Left lung (tissue), 4 donors: ENCODE measurements at regions not wholly inside any gene's neighbourhood (a gene's known extent, or its start where the extent isn't known, plus 50 kb on each side); places are given as distances from the start of the nearest gene placed in this dataset.

ENCODE experiments used
- ATAC-seq: fragments of 200-7000 bp; cut with Tn5 transposase; one replicate; pipeline ENCODE4 v1.9.1; 2020; ENCODE audit warnings: moderate library complexity
- DNase-seq, 4 donors: peaks; one replicate each; pipeline ENCODE4 v3.0.0-alpha.2; 2013 to 2020
- H3K27ac ChIP-seq, 2 donors: fragments of 200-600 bp; sonication (generic) in 1 of 2; one replicate each; pipeline versions ENCODE4 v1.5.0 to v1.8.0; 2020 to 2021
- H3K27me3 ChIP-seq, 2 donors: fragments of 200-600 bp; sonication (generic) in 1 of 2; one replicate each; pipeline versions ENCODE4 v1.5.0 to v1.8.0; 2020 to 2021
- H3K36me3 ChIP-seq, 2 donors: fragments of 200-600 bp; sonication (generic) in 1 of 2; one replicate each; pipeline versions ENCODE4 v1.5.0 to v1.8.0; 2020 to 2021
- H3K4me1 ChIP-seq, 2 donors: fragments of 200-600 bp; one replicate each; pipeline ENCODE4 v1.8.0; 2021
- H3K4me3 ChIP-seq, 2 donors: fragments of 200-600 bp; sonication (generic) in 1 of 2; one replicate each; pipeline versions ENCODE4 v1.5.0 to v1.8.0; 2020 to 2021; ENCODE audit warnings: mild to moderate bottlenecking in 1 of 2
- H3K9me3 ChIP-seq, 2 donors: fragments of 200-600 bp; sonication (generic) in 1 of 2; one replicate each; pipeline versions ENCODE4 v1.5.0 to v1.8.0; 2020 to 2021
- intact Hi-C, 2 donors: fragments of 100-400 bp; cut with DNase I; formaldehyde crosslinking; loops; one replicate each; pipeline versions ENCODE4 v1.11.2 to v1.14.2; 2022
- TF ChIP-seq, protein P1 (sequence below), 2 donors: fragments of 200-600 bp; sonication (generic) in 1 of 2; IDR thresholded peaks; one replicate each; pipeline versions ENCODE4 v1.5.0 to v1.8.0; 2021; ENCODE audit warnings: antibody characterized with exemption in 2 of 2
- donor health status: DM: no; HTN: yes; CAD: no.
- donor health status: DM: no; HTN: no; CAD: no.

DNA sequence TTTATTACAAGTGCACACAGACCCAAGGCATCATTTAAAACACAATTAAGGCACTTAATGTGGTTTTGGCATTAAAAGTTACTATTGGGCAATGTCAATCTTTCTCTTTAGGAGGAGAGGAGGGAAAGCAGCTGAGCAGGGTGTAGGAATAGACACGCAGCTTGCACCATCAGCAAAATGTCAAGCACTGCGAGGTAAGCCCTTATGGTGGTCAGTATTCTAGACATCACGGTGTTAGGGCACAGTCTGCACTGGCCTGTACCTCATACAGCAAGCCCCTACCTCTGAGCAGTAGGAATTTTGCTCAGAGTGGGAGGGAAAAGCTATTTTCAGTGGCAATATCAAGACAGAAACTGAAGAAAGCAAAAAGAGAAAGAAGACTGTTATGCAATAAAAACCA lies 62.0 kb upstream of the ESRRG start:
- ATAC-seq (no peak), DNase-seq (peak in 2 of 4 donors; percentile 41 to 53)
- Histone ChIP-seq H3K36me3 (no peaks in the 10 kb centered on the region), H3K4me3 (no peak overlapping the region), H3K27me3 (no peaks in the 10 kb centered on the region), H3K27ac (no peak overlapping the region), H3K9me3 (no peaks in the 10 kb centered on the region), H3K4me1 (no peaks in the 10 kb centered on the region)
- intact Hi-C loops, result no loop called here
- TF ChIP-seq, protein P1, sequence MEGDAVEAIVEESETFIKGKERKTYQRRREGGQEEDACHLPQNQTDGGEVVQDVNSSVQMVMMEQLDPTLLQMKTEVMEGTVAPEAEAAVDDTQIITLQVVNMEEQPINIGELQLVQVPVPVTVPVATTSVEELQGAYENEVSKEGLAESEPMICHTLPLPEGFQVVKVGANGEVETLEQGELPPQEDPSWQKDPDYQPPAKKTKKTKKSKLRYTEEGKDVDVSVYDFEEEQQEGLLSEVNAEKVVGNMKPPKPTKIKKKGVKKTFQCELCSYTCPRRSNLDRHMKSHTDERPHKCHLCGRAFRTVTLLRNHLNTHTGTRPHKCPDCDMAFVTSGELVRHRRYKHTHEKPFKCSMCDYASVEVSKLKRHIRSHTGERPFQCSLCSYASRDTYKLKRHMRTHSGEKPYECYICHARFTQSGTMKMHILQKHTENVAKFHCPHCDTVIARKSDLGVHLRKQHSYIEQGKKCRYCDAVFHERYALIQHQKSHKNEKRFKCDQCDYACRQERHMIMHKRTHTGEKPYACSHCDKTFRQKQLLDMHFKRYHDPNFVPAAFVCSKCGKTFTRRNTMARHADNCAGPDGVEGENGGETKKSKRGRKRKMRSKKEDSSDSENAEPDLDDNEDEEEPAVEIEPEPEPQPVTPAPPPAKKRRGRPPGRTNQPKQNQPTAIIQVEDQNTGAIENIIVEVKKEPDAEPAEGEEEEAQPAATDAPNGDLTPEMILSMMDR (IDR thresholded peaks at IDR 0.05), result no peak

DNA sequence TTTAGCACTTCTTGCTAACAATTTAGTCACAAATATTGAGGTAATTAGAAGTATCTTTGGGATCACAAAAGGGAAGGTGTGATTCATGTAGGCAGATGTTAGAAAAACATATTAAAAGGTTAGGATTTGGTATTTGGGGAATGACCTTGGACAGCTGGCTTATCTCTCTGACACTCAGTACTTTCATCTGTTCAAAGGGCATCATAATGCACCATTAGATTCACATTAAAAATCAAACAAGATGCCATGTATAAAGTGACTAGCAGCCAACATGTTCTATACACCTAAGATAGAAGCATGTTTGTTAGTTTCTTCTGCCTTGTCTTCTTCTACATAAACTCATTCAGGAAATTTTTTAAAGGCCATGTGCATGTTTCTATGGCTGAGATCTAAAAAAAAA lies 56.5 kb upstream of the ESRRG start:
- TF ChIP-seq, protein P1 (IDR thresholded peaks at IDR 0.05), result no peak
- Histone ChIP-seq H3K27ac (no peak overlapping the region), H3K36me3 (no peaks in the 10 kb centered on the region), H3K4me1 (no peaks in the 10 kb centered on the region), H3K4me3 (no peak overlapping the region), H3K9me3 (no peaks in the 10 kb centered on the region), H3K27me3 (no peaks in the 10 kb centered on the region)
- no peak for ATAC-seq
- DNase-seq, result peak in 2 of 4 donors; percentile 26 to 41
- intact Hi-C loops, result no loop called here

DNA sequence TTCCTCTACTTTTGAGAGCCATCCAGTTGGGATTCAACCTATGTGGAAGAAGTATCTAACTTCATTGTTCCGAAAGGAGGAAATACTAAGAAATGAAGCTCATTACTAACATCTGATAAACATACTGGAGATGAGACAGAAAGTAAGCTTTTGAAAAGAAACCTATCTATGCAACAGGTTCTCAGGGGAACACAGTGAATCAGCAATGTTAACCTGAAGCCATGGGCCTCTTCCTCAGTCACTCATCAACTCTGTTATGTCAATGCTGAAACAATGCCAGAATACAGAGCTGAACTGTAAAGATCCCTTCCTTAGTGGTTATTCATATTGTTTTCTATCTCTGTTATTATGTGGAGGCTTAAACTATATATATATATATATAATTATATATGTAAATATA lies 55.5 kb upstream of the ESRRG start:
- Histone ChIP-seq H3K27me3 (no peaks in the 10 kb centered on the region), H3K36me3 (no peaks in the 10 kb centered on the region), H3K27ac (no peak overlapping the region), H3K4me1 (no peaks in the 10 kb centered on the region), H3K9me3 (no peaks in the 10 kb centered on the region), H3K4me3 (no peak overlapping the region)
- DNase-seq (no peak), ATAC-seq (no peak)
- intact Hi-C loops, result no loop called here
- TF ChIP-seq, protein P1 (IDR thresholded peaks at IDR 0.05), result no peak

DNA sequence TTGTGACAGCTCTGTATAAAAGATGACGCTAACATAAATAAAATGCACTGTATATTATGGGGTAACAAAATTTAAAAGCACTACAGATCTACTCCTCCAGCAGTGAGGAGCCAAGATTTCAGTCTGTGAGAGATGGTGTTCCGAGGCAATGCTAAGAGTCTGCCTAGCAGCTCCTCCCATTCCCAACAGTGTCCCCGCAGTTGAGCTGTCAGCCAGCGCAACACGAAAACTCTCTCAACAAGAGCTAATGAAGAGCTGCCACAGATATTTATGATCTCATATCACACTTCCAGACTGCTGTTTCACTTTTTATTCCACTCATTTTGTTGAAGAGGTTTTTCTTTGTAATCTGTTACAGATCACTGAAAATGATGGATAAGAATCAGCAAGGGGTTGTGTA lies 53.9 kb upstream of the ESRRG start:
- no peaks in the 10 kb centered on the region for H3K36me3 ChIP-seq
- H3K4me3 ChIP-seq, result no peak overlapping the region
- ATAC-seq (no peak), DNase-seq (no peak)
- no peaks in the 10 kb centered on the region for H3K9me3 ChIP-seq
- TF ChIP-seq, protein P1 (IDR thresholded peaks at IDR 0.05), result no peak
- H3K27ac ChIP-seq, result no peak overlapping the region
- intact Hi-C loops, result no loop called here
- no peaks in the 10 kb centered on the region for H3K4me1 ChIP-seq
- H3K27me3 ChIP-seq, result no peaks in the 10 kb centered on the region
